ENCODE measurements at regions not wholly inside any gene's neighbourhood (a gene's known extent, or its start where the extent isn't known, plus 50 kb on each side); places are given as distances from the start of the nearest gene placed in this dataset.

GRCh38 chr15:62417439-62417838 is 252.4 kb upstream of the C2CD4B start:
- TF ChIP-seq CTCF (conservative IDR thresholded peaks at IDR 0.05) (no peak), EZH2 (IDR thresholded peaks at IDR 0.05; ENCODE audit: low read depth) (no peak)
